NOMO-1 (cell line): ENCODE measurements at regions not wholly inside any gene's neighbourhood (a gene's known extent, or its start where the extent isn't known, plus 50 kb on each side); places are given as distances from the start of the nearest gene placed in this dataset.

Source experiments
- DNase-seq, 2 experiments: peaks; one replicate each; lab custom pipeline; 2025; ENCODE audit not compliant: unreplicated experiment in 2 of 2; lab: John Stamatoyannopoulos, UW

DNA sequence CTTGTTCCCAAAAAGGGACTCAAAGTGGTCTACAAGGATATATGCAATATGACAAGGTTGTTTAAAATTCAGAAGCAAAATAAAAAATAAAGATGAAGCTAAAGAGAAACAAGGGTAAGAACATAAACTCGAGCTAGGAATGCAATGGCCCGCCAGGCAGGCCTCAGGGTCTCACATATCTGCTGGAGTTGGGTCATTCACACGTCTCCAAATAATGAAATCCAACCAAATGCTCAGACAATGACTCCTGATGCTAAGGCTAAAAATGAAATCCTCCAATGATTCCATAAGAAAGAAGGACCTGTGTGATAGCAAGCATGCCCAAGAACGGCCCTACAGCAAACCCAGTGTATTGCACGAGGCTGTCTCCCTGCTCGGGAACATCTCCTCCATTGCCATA is 153.3 kb upstream of the ETS2 start:
- DNase-seq, result no peak

- DNase-seq, result no peak
These were observed 151.1 kb upstream of the ETS2 start for GRCh38 chr21:38654580-38654979.

- no peak for DNase-seq
These were observed 147.2 kb upstream of the ETS2 start for GRCh38 chr21:38658511-38658910.

DNA sequence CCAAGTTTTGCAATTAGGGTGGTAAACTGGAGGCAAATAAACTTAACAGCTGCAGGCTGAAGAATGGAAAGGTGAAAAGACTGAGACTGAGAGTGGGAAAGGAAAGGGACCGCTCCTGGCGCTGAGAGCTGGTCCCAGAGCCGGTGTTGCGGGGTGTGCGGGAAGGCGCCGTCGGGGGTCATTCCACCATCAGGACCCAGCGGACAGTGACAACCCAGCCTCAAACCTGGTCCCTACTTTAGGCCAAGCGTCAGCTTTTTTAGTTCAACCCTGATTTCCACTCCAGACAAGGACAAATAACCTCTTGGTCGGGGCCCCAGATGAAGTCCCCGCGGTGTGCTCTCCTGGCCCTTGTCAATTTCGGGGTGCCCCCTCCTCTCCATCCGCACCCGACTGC is 145.8 kb upstream of the ETS2 start:
- no peak for DNase-seq

DNA sequence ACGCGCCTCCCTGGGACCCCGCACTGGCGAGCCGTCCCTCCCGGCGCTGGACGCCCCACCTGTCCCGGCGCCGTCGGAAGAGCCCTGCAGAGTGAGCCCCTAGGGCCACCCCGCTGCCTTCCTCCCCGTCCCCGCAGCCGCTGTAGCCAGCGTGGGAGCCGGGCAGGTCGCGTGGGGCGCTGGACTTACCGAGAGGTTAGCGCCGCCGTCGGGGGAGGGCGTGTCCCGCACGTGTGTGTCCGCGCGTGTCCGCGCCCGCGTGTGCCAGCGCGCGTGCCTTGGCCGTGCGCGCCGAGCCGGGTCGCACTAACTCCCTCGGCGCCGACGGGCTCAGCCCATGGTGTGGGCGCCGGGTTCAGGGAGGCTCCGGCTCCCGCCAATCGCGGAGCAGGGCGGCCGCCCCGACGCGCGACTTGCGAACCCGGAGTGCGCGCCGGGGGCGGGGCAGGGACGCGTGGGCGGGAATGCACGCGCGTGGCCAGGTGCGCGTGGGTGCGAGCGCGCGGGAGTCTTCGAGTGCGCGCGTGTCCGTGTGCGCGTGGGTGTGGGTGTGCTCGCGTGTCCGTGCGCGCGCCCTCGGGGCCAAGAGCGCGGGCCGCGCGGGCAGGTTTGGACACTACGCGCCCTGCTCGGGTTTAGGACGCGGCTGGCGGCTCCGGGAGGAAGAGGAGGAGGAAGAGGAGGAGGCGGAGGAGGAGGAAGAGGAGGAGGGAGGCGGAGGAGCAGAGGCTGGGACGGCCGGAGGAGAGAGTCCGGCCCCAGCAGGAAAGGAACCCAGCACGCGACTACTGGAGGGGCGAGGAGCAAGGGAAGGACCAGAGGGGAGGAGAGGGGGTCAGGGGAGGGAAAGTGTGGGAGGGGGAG is 145.2 kb upstream of the ETS2 start:
- no peak for DNase-seq

GRCh38 chr21:38661197-38661871 is 144.4 kb upstream of the ETS2 start:
- DNase-seq, result peak; percentile 33 to 48

DNA sequence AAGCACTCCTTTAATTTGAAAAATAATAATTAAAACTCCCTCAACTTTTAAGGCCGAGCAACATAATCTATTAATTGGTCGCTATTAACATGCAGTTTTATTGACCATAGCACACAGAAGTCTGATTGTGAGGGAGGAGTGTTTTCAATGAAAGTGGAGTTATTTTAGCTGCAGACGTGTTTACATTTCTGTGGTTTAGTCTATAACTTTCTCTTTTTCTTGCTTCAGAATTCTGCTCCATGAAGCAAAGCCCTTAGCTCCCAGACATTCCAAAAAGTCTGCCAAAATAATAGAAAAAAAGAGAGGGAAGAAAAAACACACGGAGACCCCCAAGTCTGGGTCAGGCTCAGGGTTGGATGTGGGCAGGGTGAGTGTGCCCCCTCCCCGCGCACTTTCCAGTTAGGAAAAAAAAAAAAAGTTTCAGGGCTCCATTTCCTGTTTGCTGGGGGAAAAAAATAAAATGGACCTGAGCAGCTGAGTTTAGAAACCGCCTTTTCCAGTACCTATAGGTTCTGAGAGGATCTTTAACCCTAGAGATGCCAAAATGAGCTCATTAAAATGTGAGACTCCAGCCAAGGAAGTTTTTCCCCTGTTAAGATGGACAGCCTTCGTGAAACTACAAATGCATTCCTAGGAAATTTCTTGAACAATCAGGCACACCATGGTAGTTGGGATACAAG is 143.7 kb upstream of the ETS2 start:
- no peak for DNase-seq

DNA sequence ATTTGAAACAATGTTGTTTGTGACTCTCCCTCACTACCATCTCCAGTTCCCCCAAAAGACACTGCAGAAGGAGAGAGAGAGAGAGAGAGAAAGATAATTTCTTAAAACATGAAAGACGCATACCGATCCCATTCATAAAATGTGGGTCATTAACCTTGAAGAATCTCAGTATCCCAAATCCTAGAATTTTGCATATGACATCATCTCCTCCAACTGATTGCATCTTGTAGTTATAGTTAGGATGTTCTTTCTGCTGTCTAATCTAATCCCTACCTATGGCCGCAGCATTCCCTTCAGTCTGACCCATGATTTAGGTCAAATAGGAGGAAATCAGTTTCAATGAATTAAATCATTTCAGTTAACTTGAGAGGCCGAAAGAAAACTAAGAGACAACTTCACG is 142.4 kb upstream of the ETS2 start:
- no peak for DNase-seq

GRCh38 chr21:38664315-38664714 is 141.4 kb upstream of the ETS2 start:
- DNase-seq, result no peak

DNA sequence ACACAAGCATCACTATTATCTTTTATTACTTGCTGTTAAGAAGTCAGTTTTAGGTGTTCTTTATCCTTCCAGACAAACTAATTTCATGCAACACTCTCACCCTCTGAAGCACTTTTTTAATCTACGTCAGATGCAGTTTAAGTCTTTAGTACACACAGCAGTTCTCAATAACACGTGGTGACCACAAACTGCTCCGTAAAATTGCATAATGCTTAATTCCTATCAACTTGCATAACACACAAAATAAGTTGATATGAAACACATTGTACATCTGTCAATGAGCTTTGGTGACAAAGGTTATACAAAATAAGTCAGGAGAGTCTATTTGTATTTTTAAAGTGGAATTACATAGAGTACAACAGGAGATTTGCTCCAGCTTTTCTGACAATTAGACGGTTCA is 140.9 kb upstream of the ETS2 start:
- DNase-seq, result peak in 1 of 2 experiments; percentile 43

GRCh38 chr21:38667291-38667870 is 138.3 kb upstream of the ETS2 start:
- peak in 1 of 2 experiments; percentile 15 for DNase-seq

DNA sequence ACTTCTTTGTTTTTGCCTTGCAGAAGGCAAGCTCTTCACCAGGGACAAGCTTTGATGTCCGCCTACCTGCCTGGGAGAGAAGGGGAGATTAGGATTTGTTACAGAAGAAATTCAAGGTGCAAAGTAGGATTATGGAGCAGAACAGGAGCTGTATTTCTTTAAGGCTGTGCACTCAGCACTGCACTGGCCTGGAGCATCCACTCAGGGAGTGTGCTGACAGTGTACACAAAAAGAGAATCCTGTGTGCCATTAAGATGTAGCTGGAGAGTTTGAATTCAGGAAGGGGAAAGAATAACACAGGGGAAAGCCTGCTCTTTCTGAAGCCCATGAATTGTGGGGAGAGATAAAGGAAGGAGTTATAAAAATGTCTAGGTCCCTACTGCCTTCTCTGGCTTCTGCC is 137.7 kb upstream of the ETS2 start:
- DNase-seq, result no peak

GRCh38 chr21:38668541-38668940 is 137.2 kb upstream of the ETS2 start:
- DNase-seq, result no peak

DNA sequence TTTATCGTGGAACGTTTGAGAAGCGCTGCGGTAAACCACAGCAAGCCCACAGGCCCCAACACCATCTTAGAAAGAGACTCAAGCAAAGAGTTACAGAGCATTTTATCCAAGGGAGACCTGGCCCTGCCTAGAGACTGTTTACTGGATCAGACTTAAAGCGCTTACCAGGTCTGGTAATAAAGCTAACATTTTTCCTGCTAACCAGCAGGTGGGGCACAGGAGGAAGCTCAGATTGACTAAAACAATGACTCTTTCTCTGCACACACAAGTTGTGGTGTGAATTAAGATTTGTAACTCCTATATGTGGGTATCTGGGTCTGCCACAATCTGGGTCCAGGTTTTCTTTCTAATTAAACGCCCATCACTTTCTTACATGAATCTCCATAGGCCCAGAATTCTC is 136.5 kb upstream of the ETS2 start:
- DNase-seq, result peak; percentile 8 to 23

- no peak for DNase-seq
These were observed 134.9 kb upstream of the ETS2 start for GRCh38 chr21:38670861-38671260.

- DNase-seq, result no peak
These were observed 134.0 kb upstream of the ETS2 start for GRCh38 chr21:38671773-38672172.

DNA sequence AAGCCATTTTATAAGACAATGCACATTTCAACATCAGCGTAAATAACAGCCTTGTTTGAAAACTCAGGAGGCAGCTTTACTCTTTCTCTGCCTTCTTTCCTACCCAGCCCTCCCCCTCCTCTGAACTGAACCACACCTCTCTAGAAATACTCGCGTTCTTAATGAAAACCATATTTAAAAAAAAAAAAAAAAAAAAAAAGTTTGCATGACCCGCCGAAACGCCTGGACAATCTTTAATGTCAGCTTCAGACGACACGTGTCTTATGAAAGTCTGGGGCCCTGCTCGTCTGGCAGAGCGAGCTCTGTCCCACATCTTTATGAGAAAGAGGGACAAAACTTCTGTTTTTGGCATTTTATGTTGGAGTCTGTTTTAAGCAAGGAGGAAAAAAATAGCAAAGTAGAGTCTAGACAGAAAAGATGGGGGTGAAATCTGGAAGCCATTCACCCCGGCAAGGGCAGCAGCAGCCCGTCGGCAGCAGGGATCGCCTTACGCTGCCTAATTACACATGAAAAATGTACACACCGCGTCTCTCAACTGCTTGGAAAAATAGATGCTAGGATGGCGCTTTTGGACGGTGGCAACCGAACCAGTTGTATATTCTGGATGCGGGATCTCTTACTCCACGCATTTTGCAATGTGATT is 130.4 kb upstream of the ETS2 start:
- no peak for DNase-seq

DNA sequence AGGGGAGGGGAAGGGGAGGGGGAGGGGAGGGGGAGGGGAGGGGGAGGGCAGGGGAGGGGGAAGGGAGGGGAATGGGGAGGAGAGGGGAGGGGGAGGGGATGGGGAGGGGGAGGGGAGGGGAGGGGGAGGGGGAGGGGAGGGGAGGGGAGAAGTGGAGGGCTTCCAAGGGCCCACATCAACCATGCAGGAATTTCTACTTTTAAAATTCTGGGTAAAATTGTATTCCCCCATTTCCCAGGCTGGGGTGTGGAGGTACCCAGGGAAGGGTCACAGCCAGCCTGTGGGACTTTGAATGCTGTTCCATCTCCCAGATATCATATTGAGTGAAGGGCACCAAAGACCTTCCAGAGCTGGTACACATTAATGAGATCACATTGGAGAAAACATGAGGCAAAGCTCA is 126.9 kb upstream of the ETS2 start:
- DNase-seq, result peak in 1 of 2 experiments; percentile 4

- DNase-seq, result peak in 1 of 2 experiments; percentile 58
These were observed 126.2 kb upstream of the ETS2 start for GRCh38 chr21:38679534-38679933.

- no peak for DNase-seq
These were observed 125.3 kb upstream of the ETS2 start for GRCh38 chr21:38680401-38680800.

- no peak for DNase-seq
These were observed 122.5 kb upstream of the ETS2 start for GRCh38 chr21:38683222-38683621.
